ENCODE measurements at regions not wholly inside any gene's neighbourhood (a gene's known extent, or its start where the extent isn't known, plus 50 kb on each side); places are given as distances from the start of the nearest gene placed in this dataset. TPM values are rescaled to one million over a fixed set of nuclear protein-coding genes. Genes with fewer than 3 reads are reported as not detected.
"Not testable (repeated sequence)": the region's sequence is repeated elsewhere in the genome, so short reads cannot be mapped to it uniquely, and the experiment has no call there.

DNA sequence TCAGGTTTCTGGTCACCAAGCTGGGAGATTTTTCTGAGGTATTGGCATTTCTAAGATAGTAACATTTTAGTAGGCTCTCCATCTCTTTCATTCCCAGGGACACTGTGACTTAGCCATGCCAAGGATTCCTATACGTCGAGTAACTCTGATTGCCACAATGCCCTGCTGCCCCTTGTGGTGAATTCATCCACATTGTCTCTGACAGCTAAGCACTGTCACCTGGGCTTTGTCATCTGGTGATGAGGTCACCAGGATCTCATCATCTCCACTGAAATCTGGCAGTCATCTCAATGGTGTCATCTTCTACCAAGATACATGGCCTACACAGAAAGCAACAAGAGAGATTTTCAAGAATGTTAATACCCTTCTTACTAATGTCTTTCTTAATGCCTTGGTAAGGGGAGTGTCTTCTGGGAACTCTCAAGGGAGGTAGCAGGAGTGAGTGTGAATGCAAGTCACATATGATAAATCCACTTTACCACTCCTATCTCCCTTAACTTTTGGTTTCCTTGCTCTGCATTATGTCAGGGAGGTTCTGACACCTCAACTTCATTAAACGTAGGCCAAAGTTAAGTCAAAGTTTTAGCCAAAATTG lies 246.7 kb downstream of the CD109 start:
- DNase-seq: no peak

DNA sequence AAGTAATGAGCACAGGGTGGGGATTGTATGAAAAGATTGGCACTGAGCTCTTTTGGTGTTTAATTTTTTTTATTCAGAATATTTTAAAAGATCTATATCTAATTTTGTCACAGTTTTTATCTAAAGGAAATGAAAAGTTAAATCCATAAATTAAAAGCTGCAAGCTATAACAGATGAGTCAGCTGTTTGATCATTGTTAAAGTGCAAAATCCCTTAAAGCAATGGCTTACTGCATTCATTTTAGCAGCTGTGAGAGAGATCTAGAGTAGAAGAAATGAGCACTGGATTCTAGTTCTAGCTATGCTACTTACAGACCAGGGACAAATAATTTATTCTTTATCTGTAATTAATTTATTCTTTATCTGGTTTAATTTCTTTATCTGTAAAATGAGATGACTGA lies 245.9 kb downstream of the CD109 start:
- DNase-seq: no peak

DNA sequence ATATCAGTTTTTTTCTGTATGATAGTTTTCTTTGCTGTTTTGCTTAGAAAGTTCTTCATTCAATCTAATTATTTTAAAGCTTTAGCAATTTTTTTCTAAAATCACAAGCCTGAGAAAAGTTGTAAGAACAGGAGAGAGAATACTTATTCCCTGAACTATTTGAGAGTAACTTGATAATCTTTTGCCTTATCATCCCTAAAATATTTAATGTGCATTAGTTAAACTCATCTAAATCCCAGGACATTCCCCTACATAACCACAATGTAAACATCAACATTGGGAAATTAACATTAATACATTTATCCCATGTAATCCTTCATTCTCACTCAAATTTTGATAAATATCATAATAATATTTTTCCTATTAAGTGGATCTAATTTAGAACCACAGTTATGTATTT lies 241.8 kb downstream of the CD109 start:
- no peak for DNase-seq

DNA sequence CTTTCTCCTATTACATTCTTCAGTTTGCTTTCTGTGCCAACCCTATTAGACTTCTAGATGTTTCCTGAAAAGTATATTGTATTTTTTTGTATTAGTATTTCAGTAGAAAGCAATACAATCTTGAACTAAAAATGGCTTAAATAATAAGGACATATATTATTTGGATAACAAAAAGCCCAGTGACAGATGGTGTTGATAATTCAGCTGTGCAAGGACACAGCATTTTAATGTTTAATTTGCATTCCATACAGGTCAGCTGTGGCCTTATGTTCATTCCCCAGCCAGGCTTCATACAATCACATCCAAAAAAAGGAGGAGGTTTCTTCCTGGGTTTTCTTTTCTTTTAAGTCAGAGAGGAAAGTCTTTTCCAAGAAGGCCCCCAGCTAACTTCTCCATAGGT lies 236.9 kb downstream of the CD109 start:
- DNase-seq: peak; percentile 5

DNA sequence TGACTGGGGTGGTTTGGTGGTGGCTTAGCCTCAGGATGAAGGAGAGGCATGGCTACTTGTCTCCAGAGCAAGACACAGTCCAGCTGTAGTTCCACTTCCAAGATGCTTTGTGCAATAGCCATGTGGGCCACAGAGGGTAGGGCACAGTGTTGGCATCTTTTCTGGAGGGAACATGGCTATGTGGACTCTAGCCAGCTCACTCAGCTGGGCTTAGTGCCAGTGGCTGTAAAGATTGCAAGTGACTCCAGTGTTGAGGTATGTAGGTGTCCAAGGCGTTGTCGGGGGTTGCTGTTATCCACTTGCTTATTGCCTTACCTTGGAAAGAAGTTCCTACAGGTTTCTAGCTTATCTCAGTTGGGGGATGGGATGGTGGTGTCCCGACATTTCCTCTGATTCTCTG lies 233.4 kb downstream of the CD109 start:
- no peak for DNase-seq

DNA sequence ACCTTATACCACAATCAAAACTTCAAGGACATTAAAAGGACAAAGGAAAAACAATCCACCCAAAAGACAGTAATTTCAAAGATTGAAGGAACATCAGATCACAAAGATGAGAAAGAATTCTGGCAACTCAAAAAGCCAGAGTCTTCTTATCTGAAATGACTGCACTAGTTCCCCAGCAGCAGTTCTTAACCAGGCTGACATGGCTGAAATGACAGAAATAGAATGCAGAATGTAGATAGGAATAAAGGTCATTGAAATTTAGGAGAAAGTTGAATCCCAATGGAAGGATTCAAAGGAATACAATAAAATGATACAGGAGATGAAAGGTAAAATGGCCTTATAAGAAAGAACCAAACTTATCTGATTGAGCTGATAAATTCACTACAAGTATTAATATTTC lies 231.4 kb downstream of the CD109 start:
- no peak for DNase-seq

DNA sequence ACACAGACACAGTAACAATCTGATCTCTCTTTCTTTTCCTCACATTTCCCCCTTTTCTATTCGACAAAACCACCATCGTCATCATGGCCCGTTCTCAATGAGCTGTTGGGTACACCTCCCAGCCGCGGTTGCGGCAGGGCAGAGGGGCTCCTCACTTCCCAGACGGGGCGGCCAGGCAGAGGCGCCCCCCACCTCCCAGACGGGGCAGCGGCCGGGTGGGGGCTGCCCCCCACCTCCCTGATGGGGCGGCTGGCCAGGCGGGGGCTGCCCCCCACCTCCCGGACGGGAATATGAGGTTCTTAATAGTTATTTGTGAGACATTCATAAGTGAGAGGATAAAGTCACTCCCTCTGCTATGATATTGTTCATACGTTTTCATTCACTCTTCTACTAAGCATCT lies 229.7 kb downstream of the CD109 start:
- not testable (repeated sequence) for DNase-seq

DNA sequence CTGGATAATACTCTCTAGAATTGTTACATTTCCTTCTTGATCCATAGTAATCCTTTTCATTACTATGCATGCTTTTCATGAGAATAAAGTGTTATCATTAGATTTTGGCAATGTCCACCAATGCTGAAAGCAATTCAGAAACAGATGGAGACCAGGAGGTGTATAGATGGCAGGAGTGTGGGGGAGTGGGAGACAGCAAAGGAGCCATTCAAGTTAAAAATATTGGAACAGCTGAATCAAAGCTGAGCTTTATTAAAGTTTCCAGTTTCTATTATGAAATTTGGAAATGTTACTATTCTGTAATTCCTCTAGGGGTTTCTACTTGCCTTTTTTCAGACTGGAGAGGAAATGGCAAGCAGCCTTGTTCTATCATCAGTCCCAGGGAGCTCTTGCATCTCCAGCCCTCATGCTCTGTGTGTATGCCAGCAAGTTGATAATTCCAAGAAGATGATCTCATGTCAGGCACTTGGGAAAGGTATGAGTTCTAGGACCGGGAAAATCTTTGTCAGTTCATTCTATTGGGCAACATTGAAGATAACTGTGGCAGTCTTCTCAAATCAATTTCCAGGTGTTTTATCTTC lies 228.0 kb downstream of the CD109 start:
- peak; percentile 94 for DNase-seq

DNA sequence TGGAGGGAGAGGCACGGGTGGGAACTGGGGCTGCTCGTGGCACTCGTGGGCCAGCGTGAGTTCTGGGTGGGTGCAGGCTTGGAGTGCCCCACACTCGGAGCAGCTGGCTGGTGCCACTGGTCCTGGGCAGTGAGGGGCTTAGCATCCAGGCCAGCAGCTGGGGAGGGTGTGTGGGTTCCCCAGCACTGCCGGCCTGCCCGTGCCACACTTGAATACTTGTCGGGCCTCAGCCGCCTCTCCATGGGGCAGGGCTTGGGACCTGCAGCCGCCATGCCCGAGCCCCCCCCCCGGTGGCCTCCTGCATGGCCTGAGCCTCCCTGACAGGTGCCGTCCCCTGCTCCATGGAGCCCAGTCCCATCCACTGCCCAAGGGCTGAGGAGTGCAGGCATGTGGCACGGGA lies 207.2 kb downstream of the CD109 start:
- no peak for DNase-seq

DNA sequence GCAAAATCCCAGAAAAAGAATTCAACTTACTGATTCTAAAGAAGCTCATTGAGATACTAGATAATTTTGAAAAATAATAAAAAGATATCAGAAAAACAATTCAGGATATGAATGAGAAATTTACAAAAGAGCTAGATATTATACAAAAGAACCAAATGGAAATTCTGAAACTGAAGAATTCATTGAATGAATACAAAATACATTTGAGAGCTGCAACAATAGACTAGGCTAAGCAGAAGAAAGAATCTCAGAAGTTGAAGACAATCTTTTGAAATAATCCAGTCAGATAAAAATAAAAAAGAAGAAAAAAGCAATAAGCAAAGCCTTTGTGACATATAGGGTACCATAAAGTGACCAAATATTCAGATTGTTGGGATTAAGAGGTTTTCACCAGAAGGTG lies 206.0 kb downstream of the CD109 start:
- no peak for DNase-seq

DNA sequence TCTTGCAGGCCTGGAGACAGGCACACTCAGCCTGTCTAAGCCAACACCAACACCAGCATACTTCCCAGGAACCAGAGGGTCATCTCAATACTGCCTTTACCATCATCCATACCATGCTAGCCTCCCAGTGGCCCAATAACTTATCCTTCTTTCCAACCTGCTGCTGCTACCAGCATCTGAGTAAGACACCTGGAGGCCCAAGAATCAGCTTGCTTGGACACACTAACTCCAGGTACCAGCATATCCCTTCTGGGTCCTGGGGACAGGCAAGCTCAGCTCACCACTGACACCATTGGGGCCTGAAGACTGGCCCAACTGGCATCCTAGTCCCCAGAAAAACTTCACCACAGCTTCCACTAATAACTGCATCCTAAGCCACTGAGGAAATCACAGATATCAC lies 205.3 kb downstream of the CD109 start:
- no peak for DNase-seq

DNA sequence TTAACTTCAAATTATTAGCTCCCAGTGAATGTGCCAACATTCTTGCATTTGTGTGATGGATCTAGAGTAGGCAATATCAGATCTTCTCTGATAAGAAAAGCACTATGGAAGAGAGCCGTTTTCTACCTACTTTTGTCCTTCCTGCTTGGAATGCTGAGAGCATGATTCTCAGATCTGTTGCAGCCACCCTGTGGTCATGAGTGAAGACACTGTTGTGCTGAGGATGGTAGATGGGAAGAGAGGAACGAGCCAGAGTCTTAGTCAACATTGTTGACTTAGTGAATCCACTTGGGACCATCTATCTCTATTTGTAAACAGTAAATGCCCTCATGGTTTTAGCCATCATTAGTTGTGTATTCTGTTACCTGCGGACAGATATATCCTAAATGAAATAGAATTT lies 202.6 kb downstream of the CD109 start:
- no peak for DNase-seq

DNA sequence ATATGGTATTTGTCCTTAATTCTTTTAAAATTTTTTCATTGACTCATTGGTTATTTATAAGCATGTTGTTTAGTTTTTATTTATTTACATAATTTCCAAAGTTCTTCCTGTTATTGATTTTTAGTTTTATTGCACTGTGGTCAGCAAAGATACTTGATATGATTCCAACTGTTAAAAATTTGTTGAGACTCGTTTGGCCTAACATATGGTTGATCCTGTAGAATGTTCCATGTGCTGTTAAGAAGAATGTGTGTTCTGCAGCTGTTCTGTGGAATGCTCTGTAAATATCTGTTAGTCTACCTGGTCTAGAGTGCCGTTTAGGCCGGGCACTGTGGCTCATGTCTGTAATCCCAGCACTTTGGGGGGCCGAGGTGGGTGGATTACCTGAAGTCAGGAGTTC lies 197.7 kb downstream of the CD109 start:
- DNase-seq: no peak

DNA sequence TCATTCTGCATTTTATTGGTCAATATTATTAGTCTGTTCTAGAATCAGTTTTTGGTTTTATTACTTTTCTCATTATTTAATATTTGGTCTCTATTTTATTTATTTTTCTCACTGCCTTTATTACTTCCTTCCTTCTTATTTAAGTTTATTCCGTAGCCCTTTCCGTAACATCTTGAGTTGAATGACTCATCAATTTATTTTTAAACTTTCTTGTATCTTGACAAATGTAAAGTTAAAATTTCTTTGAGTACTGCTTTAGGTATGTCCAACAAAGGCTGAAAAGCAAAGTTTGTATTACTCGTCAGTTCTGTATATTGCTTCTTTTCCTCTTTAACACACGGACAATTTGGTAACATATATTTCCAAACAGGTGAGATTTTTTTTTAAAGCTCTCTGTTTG lies 192.0 kb downstream of the CD109 start:
- no peak for DNase-seq

DNA sequence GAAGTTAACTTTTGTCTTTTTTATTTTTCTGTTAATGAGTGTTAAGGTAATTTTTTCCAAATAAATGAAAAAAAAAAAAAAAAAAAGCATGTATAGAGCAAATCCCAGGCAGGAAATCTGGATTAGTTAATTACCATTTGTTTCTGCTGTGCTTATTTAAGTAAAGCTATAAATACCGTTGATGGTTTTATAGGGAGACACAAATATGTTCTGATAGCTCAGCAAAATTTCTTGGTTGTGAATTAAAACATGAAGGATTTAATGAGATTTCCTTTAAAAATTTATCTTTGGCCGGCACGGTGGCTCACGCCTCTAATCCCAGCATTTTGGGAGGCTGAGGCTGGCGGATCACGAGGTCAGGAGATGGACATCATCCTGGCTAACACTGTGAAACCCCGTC lies 189.4 kb downstream of the CD109 start:
- no peak for DNase-seq

DNA sequence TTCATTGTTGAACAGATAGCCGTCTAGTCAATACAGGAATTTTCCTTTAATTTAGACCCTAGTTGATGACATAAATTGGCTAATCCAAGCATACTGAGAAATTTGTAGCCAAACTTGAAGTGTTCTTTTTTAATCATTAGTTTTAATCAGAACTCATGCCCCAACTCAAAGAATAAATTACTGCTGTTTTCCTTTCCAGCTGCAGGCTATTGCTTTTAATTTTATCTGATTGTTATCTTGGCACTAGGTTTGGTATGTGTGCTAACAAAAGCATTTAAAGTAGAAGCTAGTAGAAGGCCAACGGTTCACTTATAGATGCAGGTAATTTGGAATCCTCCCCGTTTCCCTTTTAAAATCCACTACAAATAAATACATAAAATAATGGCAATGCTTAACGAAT lies 188.5 kb downstream of the CD109 start:
- no peak for DNase-seq

DNA sequence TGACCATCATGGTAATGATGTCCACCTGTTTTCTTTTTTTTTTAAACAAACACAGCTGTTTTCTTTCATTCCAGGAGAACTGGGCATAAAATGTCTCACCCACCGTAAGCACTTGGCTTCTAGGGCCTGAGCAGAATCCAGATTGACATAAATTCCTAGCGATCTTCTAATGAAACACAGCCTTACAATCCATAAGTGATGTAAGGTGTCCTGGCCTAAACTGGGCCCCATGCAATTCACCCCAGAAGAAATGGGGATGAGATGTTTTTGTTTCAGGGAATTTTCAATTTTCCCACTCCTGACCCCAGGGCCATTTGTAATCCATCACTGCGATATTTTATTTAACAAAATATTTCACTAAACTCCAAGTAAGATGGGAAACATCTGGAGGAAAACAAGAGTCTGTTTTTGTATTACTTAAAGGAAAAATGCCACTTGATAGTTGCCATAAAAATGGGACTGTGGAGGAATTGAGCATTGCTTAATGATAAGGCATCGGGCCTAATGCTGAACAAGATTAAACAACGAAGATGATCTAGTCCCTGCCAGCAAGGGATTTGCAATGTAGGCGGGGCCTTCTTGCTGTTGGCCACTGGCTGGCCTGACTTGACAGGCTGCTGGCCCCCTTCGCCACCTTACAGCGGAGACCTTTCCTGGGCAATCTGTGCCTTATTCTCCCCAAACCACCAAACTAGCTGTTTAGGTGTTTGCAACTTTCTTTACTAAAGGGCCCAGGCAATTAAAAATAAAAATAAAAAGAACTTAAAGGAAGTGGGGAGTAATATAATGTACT lies 183.7 kb downstream of the CD109 start:
- DNase-seq: peak; percentile 11

DNA sequence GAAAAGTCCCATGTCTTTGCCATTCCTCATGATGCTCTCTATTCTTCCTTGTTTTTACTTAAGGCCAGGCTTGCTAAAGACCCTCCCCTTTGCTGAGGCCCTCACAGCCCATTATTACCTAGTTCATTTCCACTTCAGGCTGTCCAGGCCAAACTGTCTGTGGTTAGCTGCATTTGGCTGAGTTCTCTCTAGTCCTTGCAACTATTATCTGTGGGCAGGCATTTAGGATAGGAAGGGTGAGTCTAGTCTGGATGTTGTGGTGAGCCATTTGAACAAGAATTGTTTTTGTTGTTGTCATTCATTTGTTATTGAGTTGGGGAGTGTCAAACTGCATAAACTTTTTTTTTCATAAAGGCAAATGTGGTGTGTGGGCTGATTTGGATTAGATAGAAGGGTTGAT lies 182.4 kb downstream of the CD109 start:
- no peak for DNase-seq

Small RNA genes lying in the stretch of these regions (small RNA-seq; reads per million reads assigned to genes)
- gene AL356277.1 (ENCODE audit: low replicate concordance) (not detected), gene TXNP7 (ENCODE audit: low replicate concordance) (not detected)
